GM18861 (cell line): ENCODE measurements at regions not wholly inside any gene's neighbourhood (a gene's known extent, or its start where the extent isn't known, plus 50 kb on each side); places are given as distances from the start of the nearest gene placed in this dataset.

Experiments
- ATAC-seq: cut with Tn5 transposase; IDR thresholded peaks from one replicate; pipeline ENCODE4 v1.9.1; 2021; ENCODE audit not compliant: unreplicated experiment

GRCh38 chr12:98372340-98373024, 142.9 kb upstream of the TMPO start:
- ATAC-seq: no peak

- no peak for ATAC-seq
Measured at GRCh38 chr12:98373025-98373554, 142.3 kb upstream of the TMPO start.

- ATAC-seq: no peak
Measured at GRCh38 chr12:98374007-98374406, 141.4 kb upstream of the TMPO start.

GRCh38 chr12:98379106-98379505, 136.3 kb upstream of the TMPO start:
- no peak for ATAC-seq

- ATAC-seq: no peak
Measured at GRCh38 chr12:98385641-98386040, 129.7 kb upstream of the TMPO start.

GRCh38 chr12:98387444-98387843, 127.9 kb upstream of the TMPO start:
- ATAC-seq: no peak

- no peak for ATAC-seq
Measured at GRCh38 chr12:98388126-98388525, 127.3 kb upstream of the TMPO start.

GRCh38 chr12:98389593-98389992, 125.8 kb upstream of the TMPO start:
- ATAC-seq: no peak

GRCh38 chr12:98397323-98398105, 117.9 kb upstream of the TMPO start:
- peak; percentile 74 for ATAC-seq

GRCh38 chr12:98399532-98399931, 115.9 kb upstream of the TMPO start:
- ATAC-seq: peak; percentile 21

- peak; percentile 45 for ATAC-seq
Measured at GRCh38 chr12:98401427-98401826, 114.0 kb upstream of the TMPO start.

- ATAC-seq: no peak
Measured at GRCh38 chr12:98402091-98402490, 113.3 kb upstream of the TMPO start.

- ATAC-seq: no peak
Measured at GRCh38 chr12:98402671-98403070, 112.7 kb upstream of the TMPO start.

GRCh38 chr12:98403385-98403784, 112.0 kb upstream of the TMPO start:
- ATAC-seq: no peak

- ATAC-seq: peak; percentile 34
Measured at GRCh38 chr12:98403936-98404335, 111.5 kb upstream of the TMPO start.

- no peak for ATAC-seq
Measured at GRCh38 chr12:98405805-98406366, 109.5 kb upstream of the TMPO start.

- ATAC-seq: no peak
Measured at GRCh38 chr12:98406378-98406777, 109.0 kb upstream of the TMPO start.

GRCh38 chr12:98408681-98409080, 106.7 kb upstream of the TMPO start:
- no peak for ATAC-seq

- no peak for ATAC-seq
Measured at GRCh38 chr12:98409548-98409947, 105.8 kb upstream of the TMPO start.

- ATAC-seq: no peak
Measured at GRCh38 chr12:98410356-98410755, 105.0 kb upstream of the TMPO start.

- no peak for ATAC-seq
Measured at GRCh38 chr12:98416845-98417244, 98.5 kb upstream of the TMPO start.

GRCh38 chr12:98417266-98417665, 98.1 kb upstream of the TMPO start:
- ATAC-seq: no peak
